ENCODE measurements at regions not wholly inside any gene's neighbourhood (a gene's known extent, or its start where the extent isn't known, plus 50 kb on each side); places are given as distances from the start of the nearest gene placed in this dataset.

- TF ChIP-seq, protein P1, sequence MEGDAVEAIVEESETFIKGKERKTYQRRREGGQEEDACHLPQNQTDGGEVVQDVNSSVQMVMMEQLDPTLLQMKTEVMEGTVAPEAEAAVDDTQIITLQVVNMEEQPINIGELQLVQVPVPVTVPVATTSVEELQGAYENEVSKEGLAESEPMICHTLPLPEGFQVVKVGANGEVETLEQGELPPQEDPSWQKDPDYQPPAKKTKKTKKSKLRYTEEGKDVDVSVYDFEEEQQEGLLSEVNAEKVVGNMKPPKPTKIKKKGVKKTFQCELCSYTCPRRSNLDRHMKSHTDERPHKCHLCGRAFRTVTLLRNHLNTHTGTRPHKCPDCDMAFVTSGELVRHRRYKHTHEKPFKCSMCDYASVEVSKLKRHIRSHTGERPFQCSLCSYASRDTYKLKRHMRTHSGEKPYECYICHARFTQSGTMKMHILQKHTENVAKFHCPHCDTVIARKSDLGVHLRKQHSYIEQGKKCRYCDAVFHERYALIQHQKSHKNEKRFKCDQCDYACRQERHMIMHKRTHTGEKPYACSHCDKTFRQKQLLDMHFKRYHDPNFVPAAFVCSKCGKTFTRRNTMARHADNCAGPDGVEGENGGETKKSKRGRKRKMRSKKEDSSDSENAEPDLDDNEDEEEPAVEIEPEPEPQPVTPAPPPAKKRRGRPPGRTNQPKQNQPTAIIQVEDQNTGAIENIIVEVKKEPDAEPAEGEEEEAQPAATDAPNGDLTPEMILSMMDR (IDR thresholded peaks at IDR 0.05; ENCODE audit: insufficient read depth, low read length, missing control alignments) = no peak
- POLR2A ChIA-PET = no interaction called here
- no peak for DNase-seq (ENCODE audit: low read depth, low spot score)
- no peak overlapping the region for H3K4me3 ChIP-seq (ENCODE audit: low read depth, low read length)
- CTCF ChIA-PET = no interaction called here
Observed at GRCh38 chr16:22726868-22727267, 87.1 kb upstream of the HS3ST2 start.

GRCh38 chr16:22727285-22728166, 86.4 kb upstream of the HS3ST2 start:
- ChIA-PET POLR2A (no interaction called here), CTCF (no interaction called here)
- no peak overlapping the region for H3K4me3 ChIP-seq (ENCODE audit: low read depth, low read length)
- TF ChIP-seq, protein P1 (IDR thresholded peaks at IDR 0.05; ENCODE audit: insufficient read depth, low read length, missing control alignments) = no peak
- DNase-seq (ENCODE audit: low read depth, low spot score) = no peak

GRCh38 chr16:22728167-22728836, 85.7 kb upstream of the HS3ST2 start:
- ChIA-PET CTCF (no interaction called here), POLR2A (no interaction called here)
- no peak for DNase-seq (ENCODE audit: low read depth, low spot score)
- no peak overlapping the region for H3K4me3 ChIP-seq (ENCODE audit: low read depth, low read length)
- TF ChIP-seq, protein P1 (IDR thresholded peaks at IDR 0.05; ENCODE audit: insufficient read depth, low read length, missing control alignments) = no peak

- CTCF ChIA-PET = no interaction called here
- no peak overlapping the region for H3K4me3 ChIP-seq (ENCODE audit: low read depth, low read length)
- POLR2A ChIA-PET = no interaction called here
- DNase-seq (ENCODE audit: low read depth, low spot score) = no peak
- TF ChIP-seq, protein P1 (IDR thresholded peaks at IDR 0.05; ENCODE audit: insufficient read depth, low read length, missing control alignments) = no peak
Observed at GRCh38 chr16:22732400-22732799, 81.6 kb upstream of the HS3ST2 start.

DNA sequence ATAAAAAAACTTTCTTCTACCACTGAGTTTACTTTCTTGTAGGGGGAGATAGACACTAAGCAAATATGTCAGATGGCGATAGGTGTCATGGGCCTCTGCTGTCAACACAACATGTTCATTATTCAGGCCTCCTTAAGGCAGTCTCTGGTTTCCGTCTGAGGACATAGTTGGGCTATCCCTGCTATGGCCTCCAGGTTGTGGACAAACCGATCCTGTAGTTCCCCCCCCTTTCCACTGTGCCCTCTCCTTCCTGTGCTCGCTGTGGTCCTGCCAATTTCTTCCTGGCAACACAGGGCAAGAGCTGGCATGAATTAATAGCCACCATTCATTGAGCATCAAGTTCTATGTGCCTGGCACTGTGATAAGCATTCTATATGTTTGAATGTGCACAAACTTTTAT, 81.0 kb upstream of the HS3ST2 start:
- TF ChIP-seq, protein P1 (IDR thresholded peaks at IDR 0.05; ENCODE audit: insufficient read depth, low read length, missing control alignments) = no peak
- POLR2A ChIA-PET = no interaction called here
- CTCF ChIA-PET = no interaction called here
- no peak overlapping the region for H3K4me3 ChIP-seq (ENCODE audit: low read depth, low read length)
- no peak for DNase-seq (ENCODE audit: low read depth, low spot score)

- no peak for DNase-seq (ENCODE audit: low read depth, low spot score)
- POLR2A ChIA-PET = no interaction called here
- CTCF ChIA-PET = no interaction called here
- TF ChIP-seq, protein P1 (IDR thresholded peaks at IDR 0.05; ENCODE audit: insufficient read depth, low read length, missing control alignments) = no peak
- no peak overlapping the region for H3K4me3 ChIP-seq (ENCODE audit: low read depth, low read length)
Observed at GRCh38 chr16:22734368-22734767, 79.6 kb upstream of the HS3ST2 start.

Measured in AG04449 (cell line).